Choroid plexus epithelial cell (primary cell): ENCODE measurements at regions not wholly inside any gene's neighbourhood (a gene's known extent, or its start where the extent isn't known, plus 50 kb on each side); places are given as distances from the start of the nearest gene placed in this dataset.

Experiments
- DNase-seq: peaks from one replicate; pipeline ENCODE4 v3.0.0-alpha.2; 2010; ENCODE audit warnings: low read depth
- H3K4me3 ChIP-seq: 2 replicates; pipeline ENCODE4 v1.5.1; 2011; ENCODE audit warnings: low read depth, mild to moderate bottlenecking, control low read depth, low read length, moderate library complexity
- CTCF ChIP-seq: conservative IDR thresholded peaks from 2 replicates; pipeline ENCODE4 v1.5.1; 2011; ENCODE audit warnings: low read depth, mild to moderate bottlenecking, control low read depth, inconsistent platforms, low read length, moderate library complexity

- no peak overlapping the region for H3K4me3 ChIP-seq
- DNase-seq = no peak
- no peak for TF ChIP-seq CTCF
These were observed 668.1 kb upstream of the WWC1 start for GRCh38 chr5:167623354-167623753.

GRCh38 chr5:167624053-167624452 is 667.4 kb upstream of the WWC1 start:
- DNase-seq = no peak
- no peak for TF ChIP-seq CTCF
- H3K4me3 ChIP-seq = no peak overlapping the region

GRCh38 chr5:167626341-167627123 is 664.9 kb upstream of the WWC1 start:
- H3K4me3 ChIP-seq = no peak overlapping the region
- TF ChIP-seq CTCF = no peak
- DNase-seq = no peak

GRCh38 chr5:167629634-167630033 is 661.8 kb upstream of the WWC1 start:
- no peak for TF ChIP-seq CTCF
- H3K4me3 ChIP-seq = no peak overlapping the region

GRCh38 chr5:167631191-167631590 is 660.3 kb upstream of the WWC1 start:
- DNase-seq = no peak
- TF ChIP-seq CTCF = no peak
- no peak overlapping the region for H3K4me3 ChIP-seq

More at GRCh38 chr5:167629634-167630033, 661.8 kb upstream of the WWC1 start:
- no peak for DNase-seq

GRCh38 chr5:167633114-167633513 is 658.3 kb upstream of the WWC1 start:
- DNase-seq = no peak
- H3K4me3 ChIP-seq = no peak overlapping the region
- TF ChIP-seq CTCF = no peak

- peak; percentile 78 for DNase-seq
- no peak for TF ChIP-seq CTCF
- no peak overlapping the region for H3K4me3 ChIP-seq
These were observed 657.5 kb upstream of the WWC1 start for GRCh38 chr5:167633931-167634341.
